Psoas muscle (tissue), 7 donors: ENCODE measurements at regions not wholly inside any gene's neighbourhood (a gene's known extent, or its start where the extent isn't known, plus 50 kb on each side); places are given as distances from the start of the nearest gene placed in this dataset.

Experiments used
- ATAC-seq, 4 donors: fragments of 200-7000 bp; cut with Tn5 transposase; one replicate each; pipeline ENCODE4 v1.9.1; 2020; ENCODE audit warnings: moderate library complexity in 3 of 4, mild to moderate bottlenecking in 2 of 4
- DNase-seq, 2 donors: peaks; one replicate each; pipeline ENCODE4 v3.0.0-alpha.2; 2020
- H3K27ac ChIP-seq: fragments of 200-600 bp; one replicate; pipeline ENCODE4 v1.8.0; 2022
- H3K27me3 ChIP-seq, 3 donors: fragments of 200-600 bp in 1 of 3; one replicate each; pipeline versions ENCODE4 v1.6.1 to v1.8.0; 2013 to 2022; ENCODE audit warnings: low read length in 2 of 3, mild to moderate bottlenecking in 2 of 3, moderate library complexity in 1 of 3; ENCODE audit not compliant: insufficient read depth in 3 of 3
- H3K36me3 ChIP-seq, 2 donors: fragments of 200-600 bp in 1 of 2; one replicate each; pipeline versions ENCODE4 v1.6.1 to v1.8.0; 2013 to 2022; ENCODE audit warnings: low read depth in 1 of 2, mild to moderate bottlenecking in 1 of 2, moderate library complexity in 1 of 2; ENCODE audit not compliant: insufficient read depth in 1 of 2
- H3K4me1 ChIP-seq: fragments of 200-600 bp; one replicate; pipeline ENCODE4 v1.8.0; 2022
- H3K4me3 ChIP-seq: fragments of 200-600 bp; one replicate; pipeline ENCODE4 v1.8.0; 2022; ENCODE audit warnings: mild to moderate bottlenecking
- H3K9me3 ChIP-seq: fragments of 200-600 bp; one replicate; pipeline ENCODE4 v1.8.0; 2022
- CTCF ChIP-seq: fragments of 200-600 bp; IDR thresholded peaks from one replicate; pipeline ENCODE4 v1.8.0; 2022; ENCODE audit warnings: antibody characterized with exemption
- WGBS, 3 donors: extraction: QIAGEN DNeasy Blood & Tissue Kit; methylation state at CpG; one replicate each; pipeline versions ENCODE4 v1.1.6 to v1.1.7; 2013; 5-methylcytosine and 5-hydroxymethylcytosine counted together
- intact Hi-C, 2 donors: fragments of 100-400 bp; cut with DNase I; formaldehyde crosslinking; loops; one replicate each; pipeline versions ENCODE4 v1.11.0 to v1.14.2; 2022
- donor health status: healthy with polysubstance abuse.
- donor health status: DM: no; HTN: no; CAD: no; lungs with moderate emphysema.
- donor health status: Bipolar disorder and iron deficiency.
- donor health status: healthy.
- donor health status: DM: yes; HTN: yes; CAD: no.
- donor health status: DM: no; HTN: no; CAD: no.
- donor health status: DM: yes; HTN: yes; CAD: no.

- 65 to 68% (median 68%) methylated on average over 14 of the region's 14 CpGs for WGBS, 3 donors
- Histone ChIP-seq H3K4me1 (no peaks in the 10 kb centered on the region), H3K27ac (no peak overlapping the region), H3K4me3 (no peak overlapping the region), H3K36me3 (no peaks in the 10 kb centered on the region), H3K9me3 (no peaks in the 10 kb centered on the region), H3K27me3 (peaks cover 0 to 24% (median 2%) of the 10 kb centered on the region in 3 donors)
- intact Hi-C loops = no loop called here
- no peak for TF ChIP-seq CTCF
- no peak for ATAC-seq
- DNase-seq = no peak
These were observed 127.3 kb upstream of the LINGO1 start for GRCh38 chr15:77759896-77760592.

GRCh38 chr15:77753939-77754338, 121.2 kb upstream of the LINGO1 start:
- Histone ChIP-seq H3K27ac (no peak overlapping the region), H3K36me3 (no peaks in the 10 kb centered on the region), H3K4me3 (no peak overlapping the region), H3K27me3 (no peaks in the 10 kb centered on the region), H3K9me3 (no peaks in the 10 kb centered on the region), H3K4me1 (no peaks in the 10 kb centered on the region)
- no peak for TF ChIP-seq CTCF
- ATAC-seq (no peak), DNase-seq (no peak)
- intact Hi-C loops = no loop called here

- WGBS, 3 donors = 33 to 38% (median 34%) methylated on average over 9 of the region's 9 CpGs
- Histone ChIP-seq H3K27me3 (no peaks in the 10 kb centered on the region), H3K9me3 (no peaks in the 10 kb centered on the region), H3K4me3 (no peak overlapping the region), H3K27ac (no peak overlapping the region), H3K36me3 (no peaks in the 10 kb centered on the region), H3K4me1 (no peaks in the 10 kb centered on the region)
- intact Hi-C loops = no loop called here
- DNase-seq (no peak), ATAC-seq (no peak)
- TF ChIP-seq CTCF = no peak
These were observed 120.7 kb upstream of the LINGO1 start for GRCh38 chr15:77753281-77753873.

GRCh38 chr15:77749998-77750540, 117.4 kb upstream of the LINGO1 start:
- no peak for ATAC-seq
- no peaks in the 10 kb centered on the region for H3K4me1 ChIP-seq
- H3K27ac ChIP-seq = no peak overlapping the region
- H3K4me3 ChIP-seq = no peak overlapping the region
- H3K9me3 ChIP-seq = no peaks in the 10 kb centered on the region
- intact Hi-C loops = no loop called here
- no peaks in the 10 kb centered on the region for H3K36me3 ChIP-seq
- DNase-seq = no peak
- WGBS, 3 donors = 60 to 70% (median 66%) methylated on average over 15 of the region's 15 CpGs
- no peak for TF ChIP-seq CTCF
- peaks cover 0 to 3% (median 0%) of the 10 kb centered on the region in 3 donors for H3K27me3 ChIP-seq
